GM19438 (cell line): ENCODE measurements at regions not wholly inside any gene's neighbourhood (a gene's known extent, or its start where the extent isn't known, plus 50 kb on each side); places are given as distances from the start of the nearest gene placed in this dataset.
"Not testable (repeated sequence)": the region's sequence is repeated elsewhere in the genome, so short reads cannot be mapped to it uniquely, and the experiment has no call there.

Experiments
- ATAC-seq: cut with Tn5 transposase; IDR thresholded peaks from one replicate; pipeline ENCODE4 v1.9.1; 2021; ENCODE audit warnings: low read depth; ENCODE audit not compliant: unreplicated experiment

- no peak for ATAC-seq
Measured at GRCh38 chr1:96597218-96597617, 124.4 kb upstream of the PTBP2 start.

GRCh38 chr1:96598416-96599168 is 123.0 kb upstream of the PTBP2 start:
- no peak for ATAC-seq

- ATAC-seq = not testable (repeated sequence)
Measured at GRCh38 chr1:96604620-96605019, 117.0 kb upstream of the PTBP2 start.

GRCh38 chr1:96617375-96617774 is 104.2 kb upstream of the PTBP2 start:
- not testable (repeated sequence) for ATAC-seq

- no peak for ATAC-seq
Measured at GRCh38 chr1:96632045-96632664, 89.4 kb upstream of the PTBP2 start.

GRCh38 chr1:96633695-96634094 is 87.9 kb upstream of the PTBP2 start:
- ATAC-seq = no peak

- ATAC-seq = no peak
Measured at GRCh38 chr1:96634883-96635282, 86.7 kb upstream of the PTBP2 start.

- ATAC-seq = no peak
Measured at GRCh38 chr1:96641282-96641681, 80.3 kb upstream of the PTBP2 start.

- ATAC-seq = no peak
Measured at GRCh38 chr1:96643519-96643918, 78.1 kb upstream of the PTBP2 start.

- ATAC-seq = no peak
Measured at GRCh38 chr1:96649301-96649700, 72.3 kb upstream of the PTBP2 start.

GRCh38 chr1:96651517-96651916 is 70.1 kb upstream of the PTBP2 start:
- ATAC-seq = no peak

GRCh38 chr1:96660051-96660450 is 61.5 kb upstream of the PTBP2 start:
- ATAC-seq = no peak

- ATAC-seq = no peak
Measured at GRCh38 chr1:96660503-96660902, 61.1 kb upstream of the PTBP2 start.
